ENCODE measurements at regions not wholly inside any gene's neighbourhood (a gene's known extent, or its start where the extent isn't known, plus 50 kb on each side); places are given as distances from the start of the nearest gene placed in this dataset.

DNA sequence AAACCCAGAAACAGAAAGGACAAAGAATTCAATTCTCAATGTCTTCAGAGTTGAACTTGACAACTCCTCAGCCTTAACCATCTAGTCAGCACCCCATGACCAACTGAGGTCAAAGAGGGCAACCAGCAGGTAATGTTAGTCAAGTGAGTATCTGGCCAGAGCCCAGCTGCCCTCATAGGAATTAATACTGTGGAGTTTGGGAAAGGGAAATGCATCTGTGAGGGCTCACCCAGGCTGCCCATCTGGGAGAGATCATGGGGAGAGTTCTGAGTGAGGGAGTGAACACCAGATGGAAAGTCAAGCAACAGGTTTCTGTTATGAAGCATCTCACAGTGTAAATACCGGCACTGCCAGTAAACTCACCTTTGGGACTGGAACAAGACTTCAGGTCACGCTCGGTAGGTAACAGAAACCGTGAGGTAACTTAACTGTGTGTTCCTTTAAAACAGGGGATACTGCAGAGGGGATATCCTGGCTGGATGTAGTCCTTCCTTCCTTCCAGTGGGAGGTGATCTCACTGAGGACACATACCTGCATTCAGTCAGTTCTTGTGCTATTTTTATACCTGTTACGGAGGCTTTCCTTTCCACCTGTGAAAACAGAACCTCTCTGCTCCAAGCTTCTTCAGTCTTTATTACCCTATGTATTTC lies 94.4 kb downstream of the DAD1 start:
- TF ChIP-seq POLR2AphosphoS5 (IDR thresholded peaks at IDR 0.05; ENCODE audit: borderline replicate concordance, low read depth, low read length) (no peak), EZH2 (IDR thresholded peaks at IDR 0.05) (no peak), FOXP2 (optimal IDR thresholded peaks at IDR 0.05; ENCODE audit: control extremely low read depth, extremely low read length, insufficient read depth) (no peak)

Data from SK-N-MC (cell line).